Esophagus muscularis mucosa (tissue), 4 donors: ENCODE measurements at regions not wholly inside any gene's neighbourhood (a gene's known extent, or its start where the extent isn't known, plus 50 kb on each side); places are given as distances from the start of the nearest gene placed in this dataset.

Source experiments
- DNase-seq: peaks from one replicate; pipeline ENCODE4 v3.0.0-alpha.2; 2017; ENCODE audit errors: extremely low spot score
- H3K27ac ChIP-seq, 4 donors: fragments of 200-600 bp; sonication (generic); replicated peaks in 1 of 4; 1 replicate in 3 of 4; 2 replicates in 1 of 4; pipeline ENCODE4 v1.5.1; 2016 to 2019; ENCODE audit warnings: mild to moderate bottlenecking in 1 of 4
- H3K27me3 ChIP-seq, 4 donors: fragments of 200-600 bp; sonication (generic); one replicate each; pipeline versions ENCODE4 v1.5.1 to v1.6.0; 2016 to 2019
- H3K36me3 ChIP-seq, 4 donors: fragments of 200-600 bp; sonication (generic); one replicate each; pipeline ENCODE4 v1.5.1; 2016 to 2019
- H3K4me1 ChIP-seq, 4 donors: fragments of 200-600 bp; sonication (generic); one replicate each; pipeline ENCODE4 v1.5.1; 2016 to 2019
- H3K4me3 ChIP-seq, 4 donors: fragments of 200-600 bp; sonication (generic); 1 replicate in 2 of 4; 2 replicates in 2 of 4; pipeline ENCODE4 v1.5.1; 2016 to 2019; ENCODE audit warnings: mild to moderate bottlenecking in 4 of 4, moderate library complexity in 1 of 4
- H3K9me3 ChIP-seq, 4 donors: fragments of 200-600 bp; sonication (generic); 1 replicate in 3 of 4; 2 replicates in 1 of 4; pipeline ENCODE4 v1.5.1; 2016 to 2019
- EP300 ChIP-seq: sonication (generic); formaldehyde crosslinking; IDR thresholded peaks from one replicate; pipeline ENCODE4 v1.6.1; 2017; ENCODE audit warnings: antibody characterized with exemption
- POLR2A ChIP-seq: fragments of 450-650 bp; IDR thresholded peaks from one replicate; pipeline ENCODE4 v1.6.1; 2017; ENCODE audit warnings: antibody characterized with exemption, moderate library complexity, mild to moderate bottlenecking, low read depth
- POLR2AphosphoS5 ChIP-seq, 2 donors: sonication (generic); formaldehyde crosslinking; IDR thresholded peaks; one replicate each; pipeline ENCODE4 v1.6.1; 2017; ENCODE audit warnings: antibody characterized with exemption in 2 of 2
- WGBS: methylation state at CpG from one replicate; pipeline ENCODE4 v1.1.5; 2018; 5-methylcytosine and 5-hydroxymethylcytosine counted together
- intact Hi-C: fragments of 100-400 bp; cut with DNase I; formaldehyde crosslinking; loops from one replicate; pipeline ENCODE4 v1.15.1; 2023
- TF ChIP-seq, protein P1 (sequence below), 3 experiments: fragments of 200-600 bp in 2 of 3; fragments of 450-650 bp in 1 of 3; sonication (generic) in 2 of 3; IDR thresholded peaks; one replicate each; pipeline ENCODE4 v1.5.1; 2017 to 2019; ENCODE audit warnings: antibody characterized with exemption in 3 of 3, mild to moderate bottlenecking in 2 of 3, moderate library complexity in 1 of 3

GRCh38 chr11:21659961-21660360, 532.9 kb upstream of the ANO5 start:
- H3K9me3 ChIP-seq, result no peaks in the 10 kb centered on the region
- TF ChIP-seq POLR2AphosphoS5 (IDR thresholded peaks at IDR 0.05) (no peak), POLR2A (no peak), EP300 (no peak)
- TF ChIP-seq, protein P1, sequence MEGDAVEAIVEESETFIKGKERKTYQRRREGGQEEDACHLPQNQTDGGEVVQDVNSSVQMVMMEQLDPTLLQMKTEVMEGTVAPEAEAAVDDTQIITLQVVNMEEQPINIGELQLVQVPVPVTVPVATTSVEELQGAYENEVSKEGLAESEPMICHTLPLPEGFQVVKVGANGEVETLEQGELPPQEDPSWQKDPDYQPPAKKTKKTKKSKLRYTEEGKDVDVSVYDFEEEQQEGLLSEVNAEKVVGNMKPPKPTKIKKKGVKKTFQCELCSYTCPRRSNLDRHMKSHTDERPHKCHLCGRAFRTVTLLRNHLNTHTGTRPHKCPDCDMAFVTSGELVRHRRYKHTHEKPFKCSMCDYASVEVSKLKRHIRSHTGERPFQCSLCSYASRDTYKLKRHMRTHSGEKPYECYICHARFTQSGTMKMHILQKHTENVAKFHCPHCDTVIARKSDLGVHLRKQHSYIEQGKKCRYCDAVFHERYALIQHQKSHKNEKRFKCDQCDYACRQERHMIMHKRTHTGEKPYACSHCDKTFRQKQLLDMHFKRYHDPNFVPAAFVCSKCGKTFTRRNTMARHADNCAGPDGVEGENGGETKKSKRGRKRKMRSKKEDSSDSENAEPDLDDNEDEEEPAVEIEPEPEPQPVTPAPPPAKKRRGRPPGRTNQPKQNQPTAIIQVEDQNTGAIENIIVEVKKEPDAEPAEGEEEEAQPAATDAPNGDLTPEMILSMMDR (IDR thresholded peaks at IDR 0.05), result no peak
- H3K4me1 ChIP-seq, result no peaks in the 10 kb centered on the region
- H3K27ac ChIP-seq, result no peak overlapping the region
- H3K4me3 ChIP-seq, result no peak overlapping the region
- H3K36me3 ChIP-seq, result no peaks in the 10 kb centered on the region
- DNase-seq, result no peak
- intact Hi-C loops, result no loop called here
- H3K27me3 ChIP-seq, result no peaks in the 10 kb centered on the region

DNA sequence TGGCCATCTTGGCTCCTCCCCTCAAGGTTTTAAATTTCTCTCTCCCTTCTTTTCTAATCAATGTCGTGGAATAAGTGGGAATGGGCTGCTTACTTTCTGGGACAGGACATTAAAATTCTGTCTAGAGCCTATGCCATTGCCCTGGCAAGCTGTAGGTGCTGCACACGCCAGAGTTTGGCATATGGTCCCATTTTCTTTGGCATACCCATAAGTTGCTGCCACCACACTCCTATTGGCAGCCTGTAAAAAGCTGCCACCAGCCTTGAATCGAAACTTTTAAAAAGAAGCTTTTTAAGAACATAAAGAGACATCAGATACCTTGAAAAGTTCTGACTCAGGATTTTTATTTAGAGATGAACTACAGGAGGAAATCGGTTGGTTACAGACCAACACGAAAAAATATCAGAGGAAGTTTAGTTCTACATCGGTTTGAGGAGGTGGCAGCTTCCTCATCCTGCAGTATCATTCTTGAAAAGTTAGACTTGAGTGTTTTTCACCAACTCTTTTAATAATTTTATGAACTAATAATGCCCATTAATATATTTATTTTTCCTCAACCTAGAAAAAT, 517.8 kb upstream of the ANO5 start:
- intact Hi-C loops, result no loop called here
- Histone ChIP-seq H3K27ac (no peak overlapping the region), H3K4me3 (no peak overlapping the region), H3K36me3 (no peaks in the 10 kb centered on the region), H3K9me3 (no peaks in the 10 kb centered on the region), H3K27me3 (no peaks in the 10 kb centered on the region), H3K4me1 (no peaks in the 10 kb centered on the region)
- WGBS, result 80% methylated on average over 6 of the region's 6 CpGs
- TF ChIP-seq, protein P1 (IDR thresholded peaks at IDR 0.05), result no peak
- no peak for TF ChIP-seq POLR2A
- no peak for TF ChIP-seq POLR2AphosphoS5 (IDR thresholded peaks at IDR 0.05)
- no peak for TF ChIP-seq EP300
- no peak for DNase-seq

GRCh38 chr11:21687643-21688042, 505.2 kb upstream of the ANO5 start:
- H3K36me3 ChIP-seq, result no peaks in the 10 kb centered on the region

GRCh38 chr11:21704539-21704938, 488.3 kb upstream of the ANO5 start:
- Histone ChIP-seq H3K27me3 (no peaks in the 10 kb centered on the region), H3K9me3 (no peaks in the 10 kb centered on the region), H3K4me1 (peaks cover 0 to 6% (median 0%) of the 10 kb centered on the region in 4 donors), H3K27ac (no peak overlapping the region), H3K36me3 (no peaks in the 10 kb centered on the region), H3K4me3 (no peak overlapping the region)
- intact Hi-C loops, result no loop called here
- WGBS, result 82% methylated on average over 2 of the region's 2 CpGs
- DNase-seq, result no peak
- TF ChIP-seq POLR2A (no peak), EP300 (no peak), POLR2AphosphoS5 (IDR thresholded peaks at IDR 0.05) (no peak)
- TF ChIP-seq, protein P1 (IDR thresholded peaks at IDR 0.05), result no peak

More at GRCh38 chr11:21687643-21688042, 505.2 kb upstream of the ANO5 start:
- Histone ChIP-seq H3K4me3 (no peak overlapping the region), H3K27me3 (no peaks in the 10 kb centered on the region), H3K9me3 (peaks cover 0 to 8% (median 8%) of the 10 kb centered on the region in 4 donors), H3K27ac (no peak overlapping the region), H3K4me1 (no peaks in the 10 kb centered on the region)
- no peak for DNase-seq
- TF ChIP-seq POLR2A (no peak), EP300 (no peak), POLR2AphosphoS5 (IDR thresholded peaks at IDR 0.05) (no peak)
- TF ChIP-seq, protein P1 (IDR thresholded peaks at IDR 0.05), result no peak
- 53% methylated on average over 1 of the region's 1 CpG for WGBS
- intact Hi-C loops, result no loop called here

DNA sequence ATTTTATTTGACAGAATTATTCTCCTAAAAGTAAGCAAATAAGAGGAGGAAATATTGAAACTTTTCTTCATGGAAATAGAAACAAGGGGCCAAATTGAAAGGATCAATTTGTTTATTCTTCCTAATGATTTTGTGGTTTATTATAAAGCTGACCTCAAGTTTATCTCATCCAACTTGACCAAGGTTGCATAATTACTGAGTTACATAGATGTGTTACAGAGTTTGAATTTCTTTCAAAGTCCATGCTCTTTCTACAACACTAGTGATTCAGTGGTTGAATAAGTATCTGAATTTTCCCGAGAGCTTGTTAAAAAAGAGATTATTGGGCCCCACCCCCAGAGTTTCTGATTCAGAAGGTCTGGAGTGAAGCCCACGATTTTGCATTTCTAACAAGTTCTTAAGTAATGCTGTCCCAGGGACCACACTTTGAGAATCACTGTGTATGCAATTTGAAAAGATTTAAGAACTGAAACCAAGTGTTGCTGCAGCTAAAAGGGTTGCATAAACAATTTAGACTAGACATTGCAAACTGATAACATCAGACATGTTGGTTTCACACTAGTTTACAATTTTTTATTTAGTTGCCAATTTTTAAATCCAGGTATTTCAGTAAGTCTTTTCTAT, 485.7 kb upstream of the ANO5 start:
- intact Hi-C loops, result no loop called here
- Histone ChIP-seq H3K36me3 (no peaks in the 10 kb centered on the region), H3K9me3 (no peaks in the 10 kb centered on the region), H3K27me3 (no peaks in the 10 kb centered on the region), H3K4me1 (peaks cover 0 to 6% (median 0%) of the 10 kb centered on the region in 4 donors), H3K4me3 (no peak overlapping the region), H3K27ac (no peak overlapping the region)
- TF ChIP-seq, protein P1 (IDR thresholded peaks at IDR 0.05), result no peak
- TF ChIP-seq EP300, result no peak
- TF ChIP-seq POLR2A, result no peak
- no peak for TF ChIP-seq POLR2AphosphoS5 (IDR thresholded peaks at IDR 0.05)
- no peak for DNase-seq
- WGBS, result 46% methylated on average over 2 of the region's 2 CpGs
